ENCODE measurements at regions not wholly inside any gene's neighbourhood (a gene's known extent, or its start where the extent isn't known, plus 50 kb on each side); places are given as distances from the start of the nearest gene placed in this dataset.

- no peaks in the 10 kb centered on the region for H4K20me1 ChIP-seq (ENCODE audit: insufficient read depth, low read length)
- ATAC-seq (ENCODE audit: low read depth) (no peak), DNase-seq (no peak)
- H2BK20ac ChIP-seq (ENCODE audit: low read depth, low read length) = no peak overlapping the region
- H3K9me3 ChIP-seq (ENCODE audit: control insufficient read depth, insufficient read depth, low read length) = peaks cover 3% of the 10 kb centered on the region
- no CpG with 5 or more reads among the region's 1 CpG for WGBS, 2 experiments (ENCODE audit: extremely low coverage in 2 of 2, insufficient read length in 1 of 2)
- H4K91ac ChIP-seq (ENCODE audit: insufficient read depth, low read depth, low read length) = no peak overlapping the region
- no peak overlapping the region for H4K8ac ChIP-seq (ENCODE audit: low read depth in 2 of 2, low read length in 2 of 2)
- no peak overlapping the region for H3K14ac ChIP-seq (replicated peaks; ENCODE audit: low read depth, low read length)
- in situ Hi-C loops (cut with MboI; ENCODE audit: low sequenced_read_pairs) (no loop called here), dilution Hi-C loops (cut with HindIII; ENCODE audit: low sequenced_read_pairs, unreplicated experiment) (no loop called here), intact Hi-C loops (cut with micrococcal nuclease) (no loop called here)
- no peak overlapping the region for H3K4me3 ChIP-seq (ENCODE audit: insufficient read depth, low read depth, low read length)
- no peak overlapping the region for H2BK5ac ChIP-seq (ENCODE audit: low read depth, low read length, poor library complexity, severe bottlenecking)
- no peak overlapping the region for H4K5ac ChIP-seq (ENCODE audit: low read depth, low read length)
- H2BK120ac ChIP-seq (ENCODE audit: low read depth, low read length) = no peak overlapping the region
- H3K9me1 ChIP-seq (ENCODE audit: insufficient read depth, low read length) = peaks cover 6% of the 10 kb centered on the region; the same call in 1 of the 2 replicates
- no peak overlapping the region for H2AK9ac ChIP-seq (replicated peaks; ENCODE audit: low read depth, low read length, poor library complexity)
- no peak overlapping the region for H2AFZ ChIP-seq (replicated peaks; ENCODE audit: low read length, poor library complexity)
- ChIA-PET CTCF (no interaction called here), POLR2A (ENCODE audit: unreplicated experiment) (no interaction called here)
- H3K23ac ChIP-seq (ENCODE audit: low read depth, low read length) = no peak overlapping the region
- no peak overlapping the region for H3K56ac ChIP-seq (ENCODE audit: extremely low read depth, insufficient read depth, low read length)
- no peak overlapping the region for H3K27ac ChIP-seq (ENCODE audit: insufficient read depth, low read length)
- H3K36me3 ChIP-seq (ENCODE audit: control insufficient read depth, insufficient read depth, low read length) = no peaks in the 10 kb centered on the region; the same call in 1 of the 2 replicates
- no peak overlapping the region for H3K9ac ChIP-seq (ENCODE audit: low read depth, low read length)
- H3K4me1 ChIP-seq (ENCODE audit: control insufficient read depth, insufficient read depth, low read length) = no peaks in the 10 kb centered on the region
- no peak overlapping the region for H3K18ac ChIP-seq (ENCODE audit: low read depth, low read length)
- no peak overlapping the region for H3K4ac ChIP-seq (ENCODE audit: low read depth, low read length)
- BruUV-seq (replicated peaks) = no TSS peak
- H3K79me1 ChIP-seq (ENCODE audit: low read depth in 1 of 2, low read length in 2 of 2) = no peaks in the 10 kb centered on the region; a peak in 1 of 4 replicates
- H2BK15ac ChIP-seq (ENCODE audit: low read depth, low read length) = no peak overlapping the region
- TF ChIP-seq CHD1 (IDR thresholded peaks at IDR 0.05; ENCODE audit: low read depth, low read length) (no peak), RFX5 (IDR thresholded peaks at IDR 0.05; ENCODE audit: low read depth, low read length) (no peak), RCOR1 (IDR thresholded peaks at IDR 0.05; ENCODE audit: insufficient replicate concordance, low read length) (no peak), MAFK (IDR thresholded peaks at IDR 0.05; ENCODE audit: low read depth, low read length) (no peak), BHLHE40 (IDR thresholded peaks at IDR 0.05; ENCODE audit: low read depth, low read length) (no peak), FOS (IDR thresholded peaks at IDR 0.05; ENCODE audit: low read depth, low read length) (no peak), POLR2A (IDR thresholded peaks at IDR 0.05; ENCODE audit: low read depth, low read length) (no peak), MAZ (IDR thresholded peaks at IDR 0.05; ENCODE audit: borderline replicate concordance, low read depth, low read length) (no peak), SMC3 (IDR thresholded peaks at IDR 0.05; ENCODE audit: low read depth, low read length) (no peak), CEBPB (IDR thresholded peaks at IDR 0.05; ENCODE audit: low read depth, low read length) (no peak)
- TF ChIP-seq, protein P1, sequence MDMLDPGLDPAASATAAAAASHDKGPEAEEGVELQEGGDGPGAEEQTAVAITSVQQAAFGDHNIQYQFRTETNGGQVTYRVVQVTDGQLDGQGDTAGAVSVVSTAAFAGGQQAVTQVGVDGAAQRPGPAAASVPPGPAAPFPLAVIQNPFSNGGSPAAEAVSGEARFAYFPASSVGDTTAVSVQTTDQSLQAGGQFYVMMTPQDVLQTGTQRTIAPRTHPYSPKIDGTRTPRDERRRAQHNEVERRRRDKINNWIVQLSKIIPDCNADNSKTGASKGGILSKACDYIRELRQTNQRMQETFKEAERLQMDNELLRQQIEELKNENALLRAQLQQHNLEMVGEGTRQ (IDR thresholded peaks at IDR 0.05; ENCODE audit: low read depth, low read length) = no peak
- TF ChIP-seq, protein P2, sequence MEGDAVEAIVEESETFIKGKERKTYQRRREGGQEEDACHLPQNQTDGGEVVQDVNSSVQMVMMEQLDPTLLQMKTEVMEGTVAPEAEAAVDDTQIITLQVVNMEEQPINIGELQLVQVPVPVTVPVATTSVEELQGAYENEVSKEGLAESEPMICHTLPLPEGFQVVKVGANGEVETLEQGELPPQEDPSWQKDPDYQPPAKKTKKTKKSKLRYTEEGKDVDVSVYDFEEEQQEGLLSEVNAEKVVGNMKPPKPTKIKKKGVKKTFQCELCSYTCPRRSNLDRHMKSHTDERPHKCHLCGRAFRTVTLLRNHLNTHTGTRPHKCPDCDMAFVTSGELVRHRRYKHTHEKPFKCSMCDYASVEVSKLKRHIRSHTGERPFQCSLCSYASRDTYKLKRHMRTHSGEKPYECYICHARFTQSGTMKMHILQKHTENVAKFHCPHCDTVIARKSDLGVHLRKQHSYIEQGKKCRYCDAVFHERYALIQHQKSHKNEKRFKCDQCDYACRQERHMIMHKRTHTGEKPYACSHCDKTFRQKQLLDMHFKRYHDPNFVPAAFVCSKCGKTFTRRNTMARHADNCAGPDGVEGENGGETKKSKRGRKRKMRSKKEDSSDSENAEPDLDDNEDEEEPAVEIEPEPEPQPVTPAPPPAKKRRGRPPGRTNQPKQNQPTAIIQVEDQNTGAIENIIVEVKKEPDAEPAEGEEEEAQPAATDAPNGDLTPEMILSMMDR (conservative IDR thresholded peaks at IDR 0.05; ENCODE audit: low read depth, low read length) = no peak
- TF ChIP-seq, protein P3, sequence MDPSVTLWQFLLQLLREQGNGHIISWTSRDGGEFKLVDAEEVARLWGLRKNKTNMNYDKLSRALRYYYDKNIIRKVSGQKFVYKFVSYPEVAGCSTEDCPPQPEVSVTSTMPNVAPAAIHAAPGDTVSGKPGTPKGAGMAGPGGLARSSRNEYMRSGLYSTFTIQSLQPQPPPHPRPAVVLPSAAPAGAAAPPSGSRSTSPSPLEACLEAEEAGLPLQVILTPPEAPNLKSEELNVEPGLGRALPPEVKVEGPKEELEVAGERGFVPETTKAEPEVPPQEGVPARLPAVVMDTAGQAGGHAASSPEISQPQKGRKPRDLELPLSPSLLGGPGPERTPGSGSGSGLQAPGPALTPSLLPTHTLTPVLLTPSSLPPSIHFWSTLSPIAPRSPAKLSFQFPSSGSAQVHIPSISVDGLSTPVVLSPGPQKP (IDR thresholded peaks at IDR 0.05; ENCODE audit: borderline replicate concordance, low read depth, low read length) = no peak
- H2AK5ac ChIP-seq (ENCODE audit: low read depth, low read length) = no peak overlapping the region
- H3K27me3 ChIP-seq (ENCODE audit: control insufficient read depth, insufficient read depth, low read length) = no peaks in the 10 kb centered on the region
- no peak overlapping the region for H3K4me2 ChIP-seq (ENCODE audit: low read depth, low read length)
These were observed 385.8 kb downstream of the KLF12 start for GRCh38 chr13:73748404-73748803.
